Erythroblast (primary cell): ENCODE measurements at regions not wholly inside any gene's neighbourhood (a gene's known extent, or its start where the extent isn't known, plus 50 kb on each side); places are given as distances from the start of the nearest gene placed in this dataset.

Experiments
- GATA1 ChIP-seq: IDR thresholded peaks from 2 replicates; pipeline ENCODE4 v1.6.1; 2011; ENCODE audit warnings: low read depth, mild to moderate bottlenecking, control low read depth, low read length, moderate library complexity
- POLR2A ChIP-seq: IDR thresholded peaks from 2 replicates; pipeline ENCODE4 v1.6.1; 2011; ENCODE audit warnings: mild to moderate bottlenecking, low read length

GRCh38 chr22:49457946-49458707 is 369.5 kb downstream of the BRD1 start:
- TF ChIP-seq POLR2A, result no peak
- TF ChIP-seq GATA1, result no peak
